HG03108 (cell line): ENCODE measurements at regions not wholly inside any gene's neighbourhood (a gene's known extent, or its start where the extent isn't known, plus 50 kb on each side); places are given as distances from the start of the nearest gene placed in this dataset.
"Not testable (repeated sequence)": the region's sequence is repeated elsewhere in the genome, so short reads cannot be mapped to it uniquely, and the experiment has no call there.

Source experiments
- ATAC-seq: cut with Tn5 transposase; IDR thresholded peaks from one replicate; pipeline ENCODE4 v1.9.1; 2021; ENCODE audit warnings: moderate library complexity; ENCODE audit not compliant: unreplicated experiment

GRCh38 chr7:91355695-91356435, 91.6 kb downstream of the FZD1 start:
- ATAC-seq = no peak

GRCh38 chr7:91356915-91357314, 92.7 kb downstream of the FZD1 start:
- ATAC-seq = no peak

GRCh38 chr7:91357379-91357778, 93.1 kb downstream of the FZD1 start:
- ATAC-seq = no peak

- ATAC-seq = no peak
These were observed 93.7 kb downstream of the FZD1 start for GRCh38 chr7:91357901-91358300.

GRCh38 chr7:91358303-91358702, 94.1 kb downstream of the FZD1 start:
- ATAC-seq = no peak

- not testable (repeated sequence) for ATAC-seq
These were observed 100.9 kb downstream of the FZD1 start for GRCh38 chr7:91365097-91365496.

GRCh38 chr7:91366091-91366490, 101.9 kb downstream of the FZD1 start:
- no peak for ATAC-seq

GRCh38 chr7:91367812-91368578, 103.8 kb downstream of the FZD1 start:
- ATAC-seq = no peak

GRCh38 chr7:91372323-91372722, 108.1 kb downstream of the FZD1 start:
- no peak for ATAC-seq

GRCh38 chr7:91373111-91373800, 109.0 kb downstream of the FZD1 start:
- no peak for ATAC-seq

- no peak for ATAC-seq
These were observed 110.2 kb downstream of the FZD1 start for GRCh38 chr7:91374321-91374989.

- ATAC-seq = no peak
These were observed 111.1 kb downstream of the FZD1 start for GRCh38 chr7:91375378-91375777.

- no peak for ATAC-seq
These were observed 113.9 kb downstream of the FZD1 start for GRCh38 chr7:91378131-91378530.

- no peak for ATAC-seq
These were observed 115.0 kb downstream of the FZD1 start for GRCh38 chr7:91379236-91379635.

- ATAC-seq = no peak
These were observed 115.8 kb downstream of the FZD1 start for GRCh38 chr7:91379991-91380390.

- no peak for ATAC-seq
These were observed 119.0 kb downstream of the FZD1 start for GRCh38 chr7:91383053-91383904.

GRCh38 chr7:91383905-91384274, 119.7 kb downstream of the FZD1 start:
- no peak for ATAC-seq

GRCh38 chr7:91394757-91395156, 130.5 kb downstream of the FZD1 start:
- ATAC-seq = not testable (repeated sequence)

GRCh38 chr7:91395313-91395712, 131.1 kb downstream of the FZD1 start:
- not testable (repeated sequence) for ATAC-seq

- no peak for ATAC-seq
These were observed 132.9 kb downstream of the FZD1 start for GRCh38 chr7:91397096-91397495.
